OCI-LY1 (cell line): ENCODE measurements at regions not wholly inside any gene's neighbourhood (a gene's known extent, or its start where the extent isn't known, plus 50 kb on each side); places are given as distances from the start of the nearest gene placed in this dataset.

Experiments
- EZH2 ChIP-seq: fragments of 200-600 bp; sonication (generic), shearing (Covaris generic); IDR thresholded peaks from 2 replicates; pipeline ENCODE4 v1.8.0; 2017; ENCODE audit warnings: borderline replicate concordance, mixed run types, mild to moderate bottlenecking, antibody characterized with exemption, low read length, moderate library complexity, mixed read lengths
- TF ChIP-seq, protein P1 (sequence below): fragments of 200-600 bp; sonication (generic), shearing (Covaris generic); IDR thresholded peaks from 2 replicates; pipeline ENCODE4 v1.5.1; 2017; ENCODE audit warnings: mild to moderate bottlenecking, antibody characterized with exemption, low read length, moderate library complexity, mixed read lengths

DNA sequence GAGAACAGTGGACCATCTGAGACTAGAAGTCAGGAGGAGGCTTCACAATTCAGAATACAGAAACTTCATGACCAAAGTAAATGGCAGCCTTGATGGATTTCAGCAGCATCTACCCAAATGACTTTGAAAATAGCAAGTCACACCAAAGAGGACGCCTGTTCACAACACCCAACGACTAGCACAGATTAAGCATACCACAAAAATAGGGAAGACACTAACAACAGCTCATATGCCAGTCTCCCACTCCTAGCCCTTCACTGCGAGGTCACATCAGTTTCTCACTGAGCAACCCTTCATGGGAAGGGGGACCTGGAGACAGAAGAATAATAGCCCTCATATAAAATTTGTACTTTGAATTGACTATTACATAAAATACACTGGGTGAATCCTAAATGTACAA lies 228.4 kb upstream of the SLC39A10 start:
- TF ChIP-seq, protein P1, sequence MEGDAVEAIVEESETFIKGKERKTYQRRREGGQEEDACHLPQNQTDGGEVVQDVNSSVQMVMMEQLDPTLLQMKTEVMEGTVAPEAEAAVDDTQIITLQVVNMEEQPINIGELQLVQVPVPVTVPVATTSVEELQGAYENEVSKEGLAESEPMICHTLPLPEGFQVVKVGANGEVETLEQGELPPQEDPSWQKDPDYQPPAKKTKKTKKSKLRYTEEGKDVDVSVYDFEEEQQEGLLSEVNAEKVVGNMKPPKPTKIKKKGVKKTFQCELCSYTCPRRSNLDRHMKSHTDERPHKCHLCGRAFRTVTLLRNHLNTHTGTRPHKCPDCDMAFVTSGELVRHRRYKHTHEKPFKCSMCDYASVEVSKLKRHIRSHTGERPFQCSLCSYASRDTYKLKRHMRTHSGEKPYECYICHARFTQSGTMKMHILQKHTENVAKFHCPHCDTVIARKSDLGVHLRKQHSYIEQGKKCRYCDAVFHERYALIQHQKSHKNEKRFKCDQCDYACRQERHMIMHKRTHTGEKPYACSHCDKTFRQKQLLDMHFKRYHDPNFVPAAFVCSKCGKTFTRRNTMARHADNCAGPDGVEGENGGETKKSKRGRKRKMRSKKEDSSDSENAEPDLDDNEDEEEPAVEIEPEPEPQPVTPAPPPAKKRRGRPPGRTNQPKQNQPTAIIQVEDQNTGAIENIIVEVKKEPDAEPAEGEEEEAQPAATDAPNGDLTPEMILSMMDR: no peak
- no peak for TF ChIP-seq EZH2
